Brain microvascular endothelial cell (primary cell): ENCODE measurements at regions not wholly inside any gene's neighbourhood (a gene's known extent, or its start where the extent isn't known, plus 50 kb on each side); places are given as distances from the start of the nearest gene placed in this dataset.
"Not testable (repeated sequence)": the region's sequence is repeated elsewhere in the genome, so short reads cannot be mapped to it uniquely, and the experiment has no call there.

ENCODE experiments used
- DNase-seq: peaks from one replicate; pipeline ENCODE4 v3.0.0-alpha.2; 2020
- H3K27ac ChIP-seq: fragments of 250-450 bp; sonication (Bioruptor Pico); 2 replicates; pipeline ENCODE4 v1.5.1; 2020; ENCODE audit warnings: mild to moderate bottlenecking, moderate library complexity
- H3K27me3 ChIP-seq: fragments of 250-450 bp; sonication (Bioruptor Pico); replicated peaks from 2 replicates; pipeline ENCODE4 v1.5.1; 2020; ENCODE audit warnings: mild to moderate bottlenecking
- H3K36me3 ChIP-seq: fragments of 250-450 bp; sonication (Bioruptor Pico); replicated peaks from 2 replicates; pipeline ENCODE4 v1.5.1; 2020; ENCODE audit warnings: mild to moderate bottlenecking
- H3K4me3 ChIP-seq: 2 replicates; pipeline ENCODE4 v1.5.1; 2011; ENCODE audit warnings: low read depth, mild to moderate bottlenecking, control low read depth, low read length, moderate library complexity
- in situ Hi-C: cut with HindIII; loops from 2 replicates; pipeline ENCODE4 v1.10.0; 2017; ENCODE audit warnings: low sequenced_read_pairs, low pct_ligation_motif_present
- TF ChIP-seq, protein P1 (sequence below): IDR thresholded peaks from 2 replicates; pipeline ENCODE4 v1.5.1; 2011; ENCODE audit warnings: low read depth, mild to moderate bottlenecking, moderate library complexity, low read length, control low read depth, inconsistent platforms; ENCODE audit errors: missing control alignments

DNA sequence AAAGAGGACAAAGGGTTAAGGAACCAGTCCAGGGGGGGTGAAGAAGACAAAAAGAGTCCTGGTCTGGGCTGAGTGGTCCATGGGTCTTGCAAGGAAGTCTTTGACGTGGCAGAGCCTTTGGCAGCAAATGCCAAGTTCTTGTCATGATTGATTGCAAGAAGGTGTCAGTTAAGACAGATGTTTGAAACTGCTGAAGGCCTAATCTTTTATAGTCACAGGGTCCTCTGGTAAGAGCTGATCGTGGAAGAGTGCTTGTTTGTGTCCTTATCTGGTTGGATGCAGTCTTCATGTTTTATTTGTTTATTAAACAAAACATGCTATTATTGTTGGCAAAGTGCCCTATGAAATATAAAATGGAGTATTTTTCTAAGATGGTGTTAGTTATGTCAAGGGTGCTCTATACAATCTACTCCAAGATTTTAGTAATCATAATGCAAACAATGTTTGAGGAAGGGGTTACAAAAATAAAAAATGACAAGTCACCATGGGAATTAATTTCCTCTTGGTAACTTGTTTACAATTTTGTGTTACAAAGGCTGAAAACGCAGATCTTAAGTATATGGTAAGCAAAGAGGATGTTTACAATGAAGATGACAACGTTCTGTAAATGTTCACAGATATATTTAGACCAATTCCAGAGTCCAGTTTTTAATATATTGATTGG is 85.9 kb downstream of the MAGED4 start:
- H3K27me3 ChIP-seq, result no peaks in the 10 kb centered on the region
- in situ Hi-C loops, result no loop called here
- no peak overlapping the region for H3K4me3 ChIP-seq
- TF ChIP-seq, protein P1, sequence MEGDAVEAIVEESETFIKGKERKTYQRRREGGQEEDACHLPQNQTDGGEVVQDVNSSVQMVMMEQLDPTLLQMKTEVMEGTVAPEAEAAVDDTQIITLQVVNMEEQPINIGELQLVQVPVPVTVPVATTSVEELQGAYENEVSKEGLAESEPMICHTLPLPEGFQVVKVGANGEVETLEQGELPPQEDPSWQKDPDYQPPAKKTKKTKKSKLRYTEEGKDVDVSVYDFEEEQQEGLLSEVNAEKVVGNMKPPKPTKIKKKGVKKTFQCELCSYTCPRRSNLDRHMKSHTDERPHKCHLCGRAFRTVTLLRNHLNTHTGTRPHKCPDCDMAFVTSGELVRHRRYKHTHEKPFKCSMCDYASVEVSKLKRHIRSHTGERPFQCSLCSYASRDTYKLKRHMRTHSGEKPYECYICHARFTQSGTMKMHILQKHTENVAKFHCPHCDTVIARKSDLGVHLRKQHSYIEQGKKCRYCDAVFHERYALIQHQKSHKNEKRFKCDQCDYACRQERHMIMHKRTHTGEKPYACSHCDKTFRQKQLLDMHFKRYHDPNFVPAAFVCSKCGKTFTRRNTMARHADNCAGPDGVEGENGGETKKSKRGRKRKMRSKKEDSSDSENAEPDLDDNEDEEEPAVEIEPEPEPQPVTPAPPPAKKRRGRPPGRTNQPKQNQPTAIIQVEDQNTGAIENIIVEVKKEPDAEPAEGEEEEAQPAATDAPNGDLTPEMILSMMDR, result no peak
- H3K36me3 ChIP-seq, result no peaks in the 10 kb centered on the region
- H3K27ac ChIP-seq, result no peak overlapping the region
- no peak for DNase-seq

DNA sequence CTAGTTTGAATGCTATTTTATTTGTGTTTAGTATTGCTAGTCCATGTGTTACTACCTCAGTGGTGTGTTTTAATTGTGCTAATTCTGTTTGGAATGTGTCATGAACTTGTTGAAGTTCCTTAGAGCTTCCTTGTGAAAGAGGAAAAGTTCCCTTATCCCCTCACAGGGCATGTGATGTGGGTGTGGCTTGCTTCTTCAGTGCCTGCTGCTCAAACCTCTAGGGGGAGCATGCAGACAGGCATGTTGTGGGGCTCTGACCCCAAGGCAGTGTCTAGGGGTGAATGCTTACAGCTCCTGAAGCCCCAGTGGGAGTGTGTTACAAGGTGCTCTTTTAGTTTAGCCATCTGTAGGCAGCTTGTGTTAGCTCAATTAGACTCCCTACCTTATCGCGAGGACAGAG is 86.5 kb downstream of the MAGED4 start:
- H3K27me3 ChIP-seq, result no peaks in the 10 kb centered on the region
- no peak overlapping the region for H3K4me3 ChIP-seq
- no peak for DNase-seq
- TF ChIP-seq, protein P1, result peak; percentile 58
- no peaks in the 10 kb centered on the region for H3K36me3 ChIP-seq
- no peak overlapping the region for H3K27ac ChIP-seq
- in situ Hi-C loops, result no loop called here

DNA sequence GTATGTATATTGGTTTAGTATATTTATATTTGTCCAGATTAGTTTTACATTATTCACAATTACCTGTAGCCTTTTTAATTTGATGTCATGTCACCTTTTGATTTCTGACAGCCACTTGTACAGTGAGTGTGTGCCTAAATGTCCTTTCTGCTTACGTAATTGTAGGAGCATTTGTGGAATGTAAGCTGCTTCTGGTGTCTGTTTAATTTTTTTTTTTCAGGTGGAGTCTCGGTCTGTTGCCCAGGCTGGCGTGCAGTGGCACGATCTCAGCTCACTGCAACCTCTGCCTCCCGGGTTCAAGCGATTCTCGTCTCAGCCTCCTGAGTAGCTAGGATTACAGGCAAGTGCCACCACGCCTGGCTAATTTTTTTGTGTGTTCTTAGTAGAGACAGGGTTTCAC is 91.2 kb upstream of the XAGE2 start:
- H3K27ac ChIP-seq, result no peak overlapping the region
- no peaks in the 10 kb centered on the region for H3K27me3 ChIP-seq
- DNase-seq, result no peak
- H3K36me3 ChIP-seq, result no peaks in the 10 kb centered on the region
- no peak overlapping the region for H3K4me3 ChIP-seq
- in situ Hi-C loops, result no loop called here
- TF ChIP-seq, protein P1, result no peak

DNA sequence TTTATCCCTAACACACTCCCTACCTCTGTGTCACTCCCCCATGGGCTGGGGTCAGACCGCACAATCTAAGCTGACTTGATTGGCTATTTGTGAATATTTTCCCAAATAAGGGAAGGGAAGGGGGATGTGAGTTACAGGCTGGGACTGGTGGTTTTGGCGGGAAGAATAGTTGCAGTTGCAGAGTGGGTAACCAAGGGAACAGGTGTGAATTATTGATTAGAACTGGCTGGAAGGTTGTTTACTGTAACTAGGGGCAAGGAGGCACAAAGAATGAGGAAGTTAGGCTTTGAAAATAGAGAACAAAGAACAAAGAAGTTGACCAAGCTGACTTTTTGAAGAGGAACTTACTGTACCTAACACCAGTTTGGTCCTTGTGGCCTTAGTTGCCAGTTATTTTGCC is 88.0 kb upstream of the XAGE2 start:
- no peak for DNase-seq
- in situ Hi-C loops, result no loop called here
- TF ChIP-seq, protein P1, result no peak
- Histone ChIP-seq H3K27ac (no peak overlapping the region), H3K27me3 (no peaks in the 10 kb centered on the region), H3K4me3 (no peak overlapping the region), H3K36me3 (no peaks in the 10 kb centered on the region)

DNA sequence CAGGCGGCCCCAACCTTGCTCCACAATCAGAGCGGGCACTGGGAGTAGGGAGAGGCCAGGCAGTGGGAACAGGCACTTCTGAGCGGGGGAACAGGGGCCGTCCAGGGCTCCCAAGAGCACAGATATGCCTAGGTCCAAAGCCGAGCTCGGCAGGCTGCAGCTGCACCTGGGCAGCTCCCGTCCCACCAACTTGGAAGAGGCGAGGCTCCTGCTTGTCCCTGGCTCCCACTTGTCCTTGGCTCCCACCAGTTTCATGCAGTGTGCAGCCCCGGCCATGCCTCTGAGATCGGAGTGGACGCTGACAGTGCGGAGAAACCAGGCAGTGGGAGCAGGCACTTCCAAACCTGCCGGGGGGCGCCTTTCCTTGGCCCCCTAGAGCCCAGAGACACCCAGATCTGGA is 84.0 kb upstream of the XAGE2 start:
- TF ChIP-seq, protein P1, result no peak
- in situ Hi-C loops, result no loop called here
- Histone ChIP-seq H3K4me3 (no peak overlapping the region), H3K27me3 (no peaks in the 10 kb centered on the region), H3K27ac (no peak overlapping the region), H3K36me3 (no peaks in the 10 kb centered on the region)
- DNase-seq, result no peak

DNA sequence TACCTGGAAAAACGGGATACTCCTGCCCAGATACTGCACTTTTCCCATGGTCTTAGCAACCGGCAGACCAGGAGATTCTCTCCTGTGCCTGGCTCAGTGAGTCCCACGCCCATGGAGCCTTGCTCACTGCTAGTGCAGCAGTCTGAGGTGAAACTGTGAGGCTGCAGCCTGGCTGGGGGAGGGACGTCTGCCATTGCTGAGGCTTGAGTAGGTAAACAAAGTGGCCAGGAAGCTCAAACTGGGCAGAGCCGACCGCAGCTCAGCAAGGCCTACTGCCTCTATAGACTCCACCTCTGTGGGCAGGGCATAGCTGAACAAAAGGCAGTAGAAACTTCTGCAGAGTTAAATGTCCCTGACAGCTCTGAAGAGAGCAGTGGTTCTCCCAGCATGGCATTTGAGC is 69.9 kb upstream of the XAGE2 start:
- H3K27ac ChIP-seq, H3K27me3 ChIP-seq, DNase-seq, H3K4me3 ChIP-seq, H3K36me3 ChIP-seq, in situ Hi-C loops: not testable (repeated sequence)

DNA sequence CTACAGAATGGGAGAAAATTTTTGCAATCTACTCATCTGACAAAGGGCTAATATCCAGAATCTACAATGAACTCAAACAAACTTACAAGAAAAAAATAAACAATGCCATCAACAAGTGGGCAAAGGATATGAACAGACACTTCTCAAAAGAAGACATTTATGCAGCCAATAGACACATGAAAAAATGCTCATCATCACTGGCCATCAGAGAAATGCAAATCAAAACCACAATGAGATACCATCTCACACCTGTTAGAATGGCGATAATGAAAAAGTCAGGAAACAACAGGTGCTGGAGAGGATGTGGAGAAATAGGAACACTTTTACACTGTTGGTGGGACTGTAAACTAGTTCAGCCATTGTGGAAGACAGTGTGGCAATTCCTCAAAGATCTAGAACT is 60.3 kb upstream of the XAGE2 start:
- H3K36me3 ChIP-seq, H3K27me3 ChIP-seq, in situ Hi-C loops, DNase-seq, H3K4me3 ChIP-seq, H3K27ac ChIP-seq: not testable (repeated sequence)
